ENCODE measurements at regions not wholly inside any gene's neighbourhood (a gene's known extent, or its start where the extent isn't known, plus 50 kb on each side); places are given as distances from the start of the nearest gene placed in this dataset.

- Histone ChIP-seq H3T11ph (ENCODE audit: low read length) (no peak overlapping the region), H3K23ac (ENCODE audit: insufficient read length, low read depth, low read length) (no peak overlapping the region), H3K4me1 (ENCODE audit: insufficient read depth, low read length) (no peaks in the 10 kb centered on the region), H4K5ac (ENCODE audit: insufficient read length, low read depth, low read length) (no peak overlapping the region), H2BK5ac (ENCODE audit: insufficient read length, low read length) (no peak overlapping the region), H4K91ac (ENCODE audit: insufficient read length, low read depth, low read length) (no peak overlapping the region), H3K4me2 (ENCODE audit: insufficient read depth, insufficient read length, low read length) (no peak overlapping the region), H3K23me2 (ENCODE audit: insufficient read length, low read depth, low read length, poor library complexity, severe bottlenecking) (no peaks in the 10 kb centered on the region), H3K27me3 (ENCODE audit: insufficient read depth, low read length) (no peaks in the 10 kb centered on the region), H2AK5ac (ENCODE audit: insufficient read length, low read length) (no peak overlapping the region), H3K9me3 (ENCODE audit: control insufficient read depth, low read depth, low read length) (no peaks in the 10 kb centered on the region), H2BK12ac (ENCODE audit: insufficient read length, low read depth, low read length) (no peak overlapping the region), H3K79me1 (ENCODE audit: insufficient read depth, low read depth, low read length, poor library complexity, severe bottlenecking) (no peaks in the 10 kb centered on the region), H3K9ac (ENCODE audit: extremely low read depth, insufficient read length, low read length) (no peak overlapping the region), H3K14ac (ENCODE audit: insufficient read depth, low read length) (no peak overlapping the region), H4K8ac (replicated peaks; ENCODE audit: insufficient read length, low read depth, low read length) (no peak overlapping the region), H3K4ac (ENCODE audit: low read depth, low read length) (no peak overlapping the region), H2AFZ (ENCODE audit: low read length) (no peak overlapping the region), H2BK15ac (ENCODE audit: low read depth, low read length) (no peak overlapping the region), H3K56ac (ENCODE audit: insufficient read length, low read depth, low read length) (no peak overlapping the region), H2BK20ac (ENCODE audit: low read depth, low read length, poor library complexity, severe bottlenecking) (no peak overlapping the region), H3K27ac (ENCODE audit: insufficient read length, low read depth, low read length) (no peak overlapping the region), H2BK120ac (ENCODE audit: low read depth, low read length, poor library complexity, severe bottlenecking) (no peak overlapping the region), H4K20me1 (ENCODE audit: control insufficient read depth, insufficient read depth, insufficient read length) (no peaks in the 10 kb centered on the region), H3K18ac (ENCODE audit: insufficient read length, low read depth, low read length) (no peak overlapping the region), H3K79me2 (ENCODE audit: insufficient read depth, low read length) (no peaks in the 10 kb centered on the region)
- H3K4me3 Mint-ChIP-seq, result no peak overlapping the region
- no CpG with 5 or more reads among the region's 9 CpGs for WGBS (ENCODE audit: extremely low coverage, insufficient read length, low lambda C conversion rate)
- peaks cover 15 to 29% of the 10 kb centered on the region in 2 experiments for H3K4me1 Mint-ChIP-seq
- TF ChIP-seq, protein P1, sequence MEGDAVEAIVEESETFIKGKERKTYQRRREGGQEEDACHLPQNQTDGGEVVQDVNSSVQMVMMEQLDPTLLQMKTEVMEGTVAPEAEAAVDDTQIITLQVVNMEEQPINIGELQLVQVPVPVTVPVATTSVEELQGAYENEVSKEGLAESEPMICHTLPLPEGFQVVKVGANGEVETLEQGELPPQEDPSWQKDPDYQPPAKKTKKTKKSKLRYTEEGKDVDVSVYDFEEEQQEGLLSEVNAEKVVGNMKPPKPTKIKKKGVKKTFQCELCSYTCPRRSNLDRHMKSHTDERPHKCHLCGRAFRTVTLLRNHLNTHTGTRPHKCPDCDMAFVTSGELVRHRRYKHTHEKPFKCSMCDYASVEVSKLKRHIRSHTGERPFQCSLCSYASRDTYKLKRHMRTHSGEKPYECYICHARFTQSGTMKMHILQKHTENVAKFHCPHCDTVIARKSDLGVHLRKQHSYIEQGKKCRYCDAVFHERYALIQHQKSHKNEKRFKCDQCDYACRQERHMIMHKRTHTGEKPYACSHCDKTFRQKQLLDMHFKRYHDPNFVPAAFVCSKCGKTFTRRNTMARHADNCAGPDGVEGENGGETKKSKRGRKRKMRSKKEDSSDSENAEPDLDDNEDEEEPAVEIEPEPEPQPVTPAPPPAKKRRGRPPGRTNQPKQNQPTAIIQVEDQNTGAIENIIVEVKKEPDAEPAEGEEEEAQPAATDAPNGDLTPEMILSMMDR (conservative IDR thresholded peaks at IDR 0.05), result no peak
- no peaks in the 10 kb centered on the region for H3K36me3 Mint-ChIP-seq (ENCODE audit: insufficient read depth in 1 of 3, low read depth in 3 of 3)
- H3K27ac Mint-ChIP-seq, result 0 out of 7 replicates have a peak overlapping the region, but pooled peaks of 1 of the 3 experiments have one; percentile 34
- H3K9me3 Mint-ChIP-seq, result no peaks in the 10 kb centered on the region
- DNase-seq, result no peak
- H3K27me3 Mint-ChIP-seq (ENCODE audit: low read depth), result peaks cover 3% of the 10 kb centered on the region
These were observed 190.6 kb upstream of the PMEPA1 start for GRCh38 chr20:57900226-57900905.
